RWPE1 (cell line): ENCODE measurements at regions not wholly inside any gene's neighbourhood (a gene's known extent, or its start where the extent isn't known, plus 50 kb on each side); places are given as distances from the start of the nearest gene placed in this dataset.

Experiments used
- CTCF ChIA-PET: fragments of 350-600 bp; sonication (Branson Sonifier 250); formaldehyde crosslinking; extraction: SDS; loops from one replicate; lab custom pipeline; 2021; lab: Yijun Ruan, JAX
- POLR2A ChIA-PET: fragments of 400-600 bp; formaldehyde crosslinking; extraction: SDS; loops from one replicate; lab custom pipeline; 2020; ENCODE audit warnings: antibody characterized with exemption; ENCODE audit not compliant: low non-redundant PET; lab: Yijun Ruan, JAX
- DNase-seq: peaks from one replicate; pipeline ENCODE4 v3.0.0; 2012; ENCODE audit warnings: low spot score
- H3K27ac ChIP-seq: fragments of 450-650 bp; 2 replicates; pipeline ENCODE4 v1.5.1; 2017
- CTCF ChIP-seq: fragments of 450-650 bp; conservative IDR thresholded peaks from 2 replicates; pipeline ENCODE4 v1.5.1; 2017; ENCODE audit warnings: low read depth, mild to moderate bottlenecking

GRCh38 chr2:156918410-156918809 lies 339.1 kb upstream of the GALNT5 start:
- no peak for TF ChIP-seq CTCF
- H3K27ac ChIP-seq, result no peak overlapping the region
- CTCF ChIA-PET, result interaction anchor here (0.6 kb wide), 1 partner anchor 320 kb away, joined by 3 read pairs; no protein-coding TSS in a partner anchor
- POLR2A ChIA-PET, result no interaction called here
- no peak for DNase-seq

GRCh38 chr2:156930423-156930822 lies 327.1 kb upstream of the GALNT5 start:
- CTCF ChIA-PET, result no interaction called here
- POLR2A ChIA-PET, result no interaction called here
- H3K27ac ChIP-seq, result no peak overlapping the region
- DNase-seq, result no peak
- no peak for TF ChIP-seq CTCF

- ChIA-PET POLR2A (no interaction called here), CTCF (no interaction called here)
- DNase-seq, result no peak
- H3K27ac ChIP-seq, result no peak overlapping the region
- TF ChIP-seq CTCF, result no peak
Measured at GRCh38 chr2:156933645-156934225, 323.8 kb upstream of the GALNT5 start.

- POLR2A ChIA-PET, result no interaction called here
- no peak overlapping the region for H3K27ac ChIP-seq
- CTCF ChIA-PET, result no interaction called here
- DNase-seq, result peak; percentile 72
- TF ChIP-seq CTCF, result no peak
Measured at GRCh38 chr2:156935616-156936015, 321.9 kb upstream of the GALNT5 start.

- no peak for DNase-seq
- no peak for TF ChIP-seq CTCF
- no peak overlapping the region for H3K27ac ChIP-seq
- ChIA-PET CTCF (interaction anchor here (0.7 kb wide), 1 partner anchor 10 kb away, joined by 3 read pairs; no protein-coding TSS in a partner anchor), POLR2A (no interaction called here)
Measured at GRCh38 chr2:156937430-156937829, 320.1 kb upstream of the GALNT5 start.

GRCh38 chr2:156944871-156945270 lies 312.6 kb upstream of the GALNT5 start:
- no peak overlapping the region for H3K27ac ChIP-seq
- POLR2A ChIA-PET, result no interaction called here
- DNase-seq, result no peak
- CTCF ChIA-PET, result no interaction called here
- no peak for TF ChIP-seq CTCF
